WTC11 (cell line): ENCODE measurements at regions not wholly inside any gene's neighbourhood (a gene's known extent, or its start where the extent isn't known, plus 50 kb on each side); places are given as distances from the start of the nearest gene placed in this dataset.

Source experiments
- ATAC-seq: fragments of 200-7000 bp; cut with Tn5 transposase; 2 replicates; pipeline ENCODE4 v1.10.0; 2021; ENCODE audit warnings: mild to moderate bottlenecking, moderate library complexity
- CTCF ChIA-PET: fragments of 300-600 bp; sonication (Branson Sonifier 250); formaldehyde crosslinking; loops from one replicate; lab custom pipeline; 2021; ENCODE audit warnings: antibody characterized with exemption; lab: Charles Lee
- POLR2A ChIA-PET: fragments of 350-600 bp; sonication (Branson Sonifier 250); formaldehyde crosslinking; loops from one replicate; lab custom pipeline; 2021; ENCODE audit warnings: antibody characterized with exemption; lab: Charles Lee
- DNase-seq: peaks from one replicate; pipeline ENCODE4 v3.0.0; 2021; ENCODE audit warnings: low spot score
- H3K27ac Mint-ChIP-seq: 2 replicates; pipeline ENCODE4 v1.8.0; 2021; ENCODE audit warnings: mixed read lengths
- H3K27me3 Mint-ChIP-seq: 2 replicates; pipeline ENCODE4 v1.8.0; 2021; ENCODE audit warnings: low read depth, mild to moderate bottlenecking, moderate library complexity, mixed read lengths
- H3K36me3 Mint-ChIP-seq: 2 replicates; pipeline ENCODE4 v1.8.0; 2021; ENCODE audit warnings: mixed read lengths
- H3K4me1 Mint-ChIP-seq: 2 replicates; pipeline ENCODE4 v1.8.0; 2022; ENCODE audit warnings: mixed read lengths
- H3K4me3 Mint-ChIP-seq: 2 replicates; pipeline ENCODE4 v1.8.0; 2021; ENCODE audit warnings: mild to moderate bottlenecking, moderate library complexity, mixed read lengths
- H3K9me3 Mint-ChIP-seq: 2 replicates; pipeline ENCODE4 v1.8.0; 2021; ENCODE audit warnings: mixed read lengths
- ATF6 ChIP-seq: sonication (generic); formaldehyde crosslinking; IDR thresholded peaks from 2 replicates; pipeline ENCODE4 v1.8.1; 2023; ENCODE audit warnings: mild to moderate bottlenecking, missing genetic modification reagents
- CTCF ChIP-seq: fragments of 200-600 bp; IDR thresholded peaks from 2 replicates; pipeline ENCODE4 v1.8.0; 2022; ENCODE audit warnings: antibody characterized with exemption
- E2F4 ChIP-seq: sonication (generic); formaldehyde crosslinking; IDR thresholded peaks from 2 replicates; pipeline ENCODE4 v1.8.1; 2022; ENCODE audit warnings: low read depth, mild to moderate bottlenecking, moderate library complexity, missing genetic modification reagents, borderline replicate concordance
- ESRRA ChIP-seq: sonication (generic); formaldehyde crosslinking; IDR thresholded peaks from 2 replicates; pipeline ENCODE4 v1.8.1; 2022; ENCODE audit warnings: mild to moderate bottlenecking, missing genetic modification reagents, borderline replicate concordance
- FOXJ3 ChIP-seq: sonication (generic); formaldehyde crosslinking; IDR thresholded peaks from 2 replicates; pipeline ENCODE4 v1.9.0; 2021; ENCODE audit warnings: missing genetic modification reagents, mild to moderate bottlenecking, borderline replicate concordance
- GRHL2 ChIP-seq: fragments of 250-450 bp; sonication (Bioruptor Pico); IDR thresholded peaks from 2 replicates; pipeline ENCODE4 v1.8.0; 2022; ENCODE audit warnings: mild to moderate bottlenecking, moderate library complexity; ENCODE audit not compliant: insufficient replicate concordance, severe bottlenecking
- HMGA2 ChIP-seq: fragments of 250-450 bp; sonication (Bioruptor Pico); IDR thresholded peaks from 2 replicates; pipeline ENCODE4 v1.4.0; 2021; ENCODE audit warnings: mild to moderate bottlenecking, moderate library complexity
- HMGXB4 ChIP-seq: sonication (generic); formaldehyde crosslinking; IDR thresholded peaks from 2 replicates; pipeline ENCODE4 v1.8.1; 2023; ENCODE audit warnings: mild to moderate bottlenecking, moderate library complexity, missing genetic modification reagents
- IRF2 ChIP-seq: sonication (generic); formaldehyde crosslinking; IDR thresholded peaks from 2 replicates; pipeline ENCODE4 v1.8.0; 2022; ENCODE audit warnings: low read depth, missing genetic modification reagents, borderline replicate concordance
- MAX ChIP-seq: sonication (generic); formaldehyde crosslinking; IDR thresholded peaks from 2 replicates; pipeline ENCODE4 v1.8.0; 2022; ENCODE audit warnings: mild to moderate bottlenecking, missing genetic modification reagents
- NFE2L1 ChIP-seq: sonication (generic); formaldehyde crosslinking; IDR thresholded peaks from 2 replicates; pipeline ENCODE4 v1.8.1; 2023; ENCODE audit warnings: missing genetic modification reagents
- NR1H2 ChIP-seq: sonication (generic); formaldehyde crosslinking; IDR thresholded peaks from 2 replicates; pipeline ENCODE4 v1.9.0; 2021; ENCODE audit warnings: mild to moderate bottlenecking, moderate library complexity, missing genetic modification reagents
- RELA ChIP-seq: sonication (generic); formaldehyde crosslinking; IDR thresholded peaks from 2 replicates; pipeline ENCODE4 v1.8.1; 2022; ENCODE audit warnings: missing genetic modification reagents, mild to moderate bottlenecking, borderline replicate concordance
- SMAD4 ChIP-seq: sonication (generic); formaldehyde crosslinking; IDR thresholded peaks from 2 replicates; pipeline ENCODE4 v1.8.0; 2022; ENCODE audit warnings: mild to moderate bottlenecking, missing genetic modification reagents
- TEAD1 ChIP-seq: sonication (generic); formaldehyde crosslinking; IDR thresholded peaks from 2 replicates; pipeline ENCODE4 v1.8.0; 2022; ENCODE audit warnings: mild to moderate bottlenecking, missing genetic modification reagents
- ZBTB21 ChIP-seq: sonication (generic); formaldehyde crosslinking; IDR thresholded peaks from 2 replicates; pipeline ENCODE4 v1.8.1; 2023; ENCODE audit warnings: mild to moderate bottlenecking, missing genetic modification reagents, borderline replicate concordance
- ZNF121 ChIP-seq: sonication (generic); formaldehyde crosslinking; IDR thresholded peaks from 2 replicates; pipeline ENCODE4 v1.8.0; 2023; ENCODE audit warnings: missing genetic modification reagents
- ZNF232 ChIP-seq: sonication (generic); formaldehyde crosslinking; IDR thresholded peaks from 2 replicates; pipeline ENCODE4 v1.8.0; 2022; ENCODE audit warnings: mild to moderate bottlenecking, missing genetic modification reagents
- ZNF281 ChIP-seq: sonication (generic); formaldehyde crosslinking; IDR thresholded peaks from 2 replicates; pipeline ENCODE4 v1.8.0; 2023; ENCODE audit warnings: mild to moderate bottlenecking, missing genetic modification reagents
- ZNF512 ChIP-seq: sonication (generic); formaldehyde crosslinking; IDR thresholded peaks from 2 replicates; pipeline ENCODE4 v1.8.1; 2022; ENCODE audit warnings: missing genetic modification reagents, borderline replicate concordance
- ZSCAN18 ChIP-seq: fragments of 250-450 bp; sonication (Bioruptor Pico); IDR thresholded peaks from 2 replicates; pipeline ENCODE4 v2.1.2; 2022; ENCODE audit warnings: mild to moderate bottlenecking, moderate library complexity

GRCh38 chr16:10325783-10326543, 59.9 kb upstream of the ATF7IP2 start (continued):
- no peak for TF ChIP-seq HMGXB4 (CRISPR knock-in tag)
- no peak for TF ChIP-seq CTCF
- TF ChIP-seq NR1H2 (CRISPR knock-in tag) = no peak

GRCh38 chr16:10326647-10327046, 59.2 kb upstream of the ATF7IP2 start:
- DNase-seq (no peak), ATAC-seq (no peak)
- no peak overlapping the region for H3K4me3 Mint-ChIP-seq
- TF ChIP-seq IRF2 (no peak), GRHL2 (CRISPR knock-in tag) (no peak), MAX (CRISPR knock-in tag) (no peak), ATF6 (no peak), ZBTB21 (CRISPR knock-in tag) (no peak), ZNF281 (CRISPR knock-in tag) (no peak), ESRRA (no peak), TEAD1 (CRISPR knock-in tag) (no peak), RELA (no peak), SMAD4 (no peak), NFE2L1 (CRISPR knock-in tag) (no peak), FOXJ3 (CRISPR knock-in tag) (no peak), ZNF121 (no peak), HMGA2 (no peak), ZSCAN18 (CRISPR knock-in tag) (no peak), E2F4 (CRISPR knock-in tag) (no peak), ZNF512 (CRISPR knock-in tag) (no peak), NR1H2 (CRISPR knock-in tag) (no peak), ZNF232 (CRISPR knock-in tag) (no peak)
- H3K36me3 Mint-ChIP-seq = no peaks in the 10 kb centered on the region
- POLR2A ChIA-PET = no interaction called here
- H3K4me1 Mint-ChIP-seq = no peaks in the 10 kb centered on the region
- no peak overlapping the region for H3K27ac Mint-ChIP-seq
- H3K9me3 Mint-ChIP-seq = peaks cover 8% of the 10 kb centered on the region; the same call in 1 of the 2 replicates
- no peaks in the 10 kb centered on the region for H3K27me3 Mint-ChIP-seq
- CTCF ChIA-PET = no interaction called here
